Heart left ventricle (tissue), 16 donors: ENCODE measurements at regions not wholly inside any gene's neighbourhood (a gene's known extent, or its start where the extent isn't known, plus 50 kb on each side); places are given as distances from the start of the nearest gene placed in this dataset.

ENCODE experiments used
- ATAC-seq, 4 donors: fragments of 200-7000 bp; cut with Tn5 transposase; one replicate each; pipeline ENCODE4 v1.9.1; 2020 to 2022; ENCODE audit warnings: moderate library complexity in 4 of 4, mild to moderate bottlenecking in 3 of 4, moderate number of reproducible peaks in 1 of 4
- DNase-seq, 5 donors: peaks; one replicate each; pipeline ENCODE4 v3.0.0-alpha.2; 2020
- H3K27ac ChIP-seq, 12 donors: fragments of 200-600 bp; sonication (generic) in 4 of 12; one replicate each; pipeline versions ENCODE4 v1.5.0 to v1.8.0; 2016 to 2022; ENCODE audit warnings: mild to moderate bottlenecking in 2 of 12
- H3K27me3 ChIP-seq, 9 donors: fragments of 200-600 bp; sonication (generic) in 2 of 9; one replicate each; pipeline versions ENCODE4 v1.5.1 to v1.8.0; 2016 to 2022; ENCODE audit warnings: mild to moderate bottlenecking in 3 of 9
- H3K36me3 ChIP-seq, 9 donors: fragments of 200-600 bp; sonication (generic) in 2 of 9; one replicate each; pipeline versions ENCODE4 v1.5.0 to v1.8.0; 2018 to 2022; ENCODE audit warnings: mild to moderate bottlenecking in 2 of 9
- H3K4me1 ChIP-seq, 12 donors: fragments of 200-600 bp; sonication (generic) in 4 of 12; one replicate each; pipeline versions ENCODE4 v1.5.0 to v1.8.0; 2016 to 2022; ENCODE audit warnings: mild to moderate bottlenecking in 3 of 12
- H3K4me3 ChIP-seq, 12 donors: fragments of 200-600 bp; sonication (generic) in 4 of 12; one replicate each; pipeline versions ENCODE4 v1.5.0 to v1.8.0; 2017 to 2022; ENCODE audit warnings: mild to moderate bottlenecking in 9 of 12, moderate library complexity in 4 of 12
- H3K9me3 ChIP-seq, 12 donors: fragments of 200-600 bp; sonication (generic) in 4 of 12; one replicate each; pipeline versions ENCODE4 v1.5.0 to v1.8.0; 2016 to 2022; ENCODE audit warnings: mild to moderate bottlenecking in 1 of 12
- CTCF ChIP-seq, 12 donors: fragments of 200-600 bp; sonication (generic) in 4 of 12; IDR thresholded peaks; one replicate each; pipeline versions ENCODE4 v1.5.0 to v1.8.0; 2018 to 2022; ENCODE audit warnings: antibody characterized with exemption in 12 of 12, mild to moderate bottlenecking in 5 of 12
- POLR2A ChIP-seq, 2 donors: fragments of 450-650 bp; IDR thresholded peaks; one replicate each; pipeline ENCODE4 v1.6.1; 2017; ENCODE audit warnings: antibody characterized with exemption in 2 of 2, mild to moderate bottlenecking in 2 of 2, moderate library complexity in 2 of 2
- WGBS, 4 donors: extraction: QIAGEN DNeasy Blood & Tissue Kit in 2 of 4; methylation state at CpG; one replicate each; pipeline versions ENCODE4 v1.1.5 to v1.1.7; 2013 to 2018; 5-methylcytosine and 5-hydroxymethylcytosine counted together
- intact Hi-C, 10 donors: fragments of 100-400 bp; cut with DNase I; formaldehyde crosslinking; loops; one replicate each; pipeline versions ENCODE4 v1.11.1 to v1.14.2; 2022
- donor health status: ischemic (EF 13 %, LVEDD 7.1; RV severe dilation, severe dysfunction).
- donor health status: healthy with polysubstance abuse.
- donor health status: DM: no; HTN: yes; CAD: no.
- donor health status: DM: no; HTN: no; CAD: no.
- donor health status: ischemic (EF 25% LVEDD 6.9; RV normal size, moderate dysfunction).
- donor health status: ischemic (EF 25% LVEDD 5.7; RV mildly dilated, moderate dysfunction).
- donor health status: healthy.
- donor health status: DM: yes; HTN: yes; CAD: no.
- donor health status: ischemic (EF 35%, LVEDD 5.7; RV mildly dilated, moderate dysfunction).
- donor health status: nonischemic (EF 11% LVEDD 7.7; RV severe dilation, severe dysfunction).
- donor health status: DM: yes; HTN: yes; CAD: no.
- donor health status: PGD.
- donor health status: ischemic (EF 29% LVEDD 5.4; RV normal size, mild dysfunction).
- donor health status: nonischemic (EF 23%, LVEDD 6.1; RV moderate dilation, normal function).

- Histone ChIP-seq H3K27me3 (no peaks in the 10 kb centered on the region), H3K27ac (no peak overlapping the region), H3K4me1 (no peaks in the 10 kb centered on the region), H3K4me3 (no peak overlapping the region), H3K36me3 (no peaks in the 10 kb centered on the region), H3K9me3 (no peaks in the 10 kb centered on the region)
- 10 to 17% (median 11%) methylated on average over 4 of the region's 4 CpGs for WGBS, 4 donors
- no peak for TF ChIP-seq POLR2A (IDR thresholded peaks at IDR 0.05)
- TF ChIP-seq CTCF (IDR thresholded peaks at IDR 0.05) = no peak
- DNase-seq (no peak), ATAC-seq (no peak)
- intact Hi-C loops = no loop called here
Measured at GRCh38 chr12:84136862-84137367, 775.7 kb downstream of the SLC6A15 start.

- Histone ChIP-seq H3K36me3 (no peaks in the 10 kb centered on the region), H3K4me1 (no peaks in the 10 kb centered on the region), H3K27me3 (no peaks in the 10 kb centered on the region), H3K4me3 (no peak overlapping the region), H3K27ac (no peak overlapping the region), H3K9me3 (no peaks in the 10 kb centered on the region)
- ATAC-seq (no peak), DNase-seq (no peak)
- intact Hi-C loops = no loop called here
- TF ChIP-seq POLR2A (IDR thresholded peaks at IDR 0.05) (no peak), CTCF (IDR thresholded peaks at IDR 0.05) (no peak)
- WGBS, 4 donors = 51 to 73% (median 59%) methylated on average over 1 of the region's 1 CpG
Measured at GRCh38 chr12:84135586-84136279, 776.9 kb downstream of the SLC6A15 start.

- WGBS, 4 donors = 46 to 71% (median 66%) methylated on average over 2 of the region's 2 CpGs
Measured at GRCh38 chr12:84134797-84135366, 777.7 kb downstream of the SLC6A15 start.

More at GRCh38 chr12:84134797-84135366, 777.7 kb downstream of the SLC6A15 start:
- H3K36me3 ChIP-seq = no peaks in the 10 kb centered on the region
- H3K4me1 ChIP-seq = no peaks in the 10 kb centered on the region
- DNase-seq (no peak), ATAC-seq (no peak)
- intact Hi-C loops = no loop called here
- H3K4me3 ChIP-seq = no peak overlapping the region
- H3K9me3 ChIP-seq = no peaks in the 10 kb centered on the region
- TF ChIP-seq CTCF (IDR thresholded peaks at IDR 0.05) (no peak), POLR2A (IDR thresholded peaks at IDR 0.05) (no peak)
- no peaks in the 10 kb centered on the region for H3K27me3 ChIP-seq
- no peak overlapping the region for H3K27ac ChIP-seq
